Activated gamma-delta T cell treated with Interleukin-2 at 50 U/mL for 16 hours (primary cell): ENCODE measurements at regions not wholly inside any gene's neighbourhood (a gene's known extent, or its start where the extent isn't known, plus 50 kb on each side); places are given as distances from the start of the nearest gene placed in this dataset.

Experiments used
- DNase-seq: peaks from one replicate; pipeline ENCODE4 v3.0.0-alpha.2; 2020

GRCh38 chr14:34208532-34208931 is 253.5 kb downstream of the SPTSSA start:
- no peak for DNase-seq

GRCh38 chr14:34205799-34206198 is 254.9 kb upstream of the EGLN3 start:
- DNase-seq, result no peak

- DNase-seq, result no peak
Measured at GRCh38 chr14:34204774-34205173, 253.9 kb upstream of the EGLN3 start.

GRCh38 chr14:34203251-34203722 is 252.4 kb upstream of the EGLN3 start:
- no peak for DNase-seq

- no peak for DNase-seq
Measured at GRCh38 chr14:34201909-34202637, 251.2 kb upstream of the EGLN3 start.

- no peak for DNase-seq
Measured at GRCh38 chr14:34199585-34199984, 248.7 kb upstream of the EGLN3 start.

- DNase-seq, result no peak
Measured at GRCh38 chr14:34198096-34198495, 247.2 kb upstream of the EGLN3 start.

- no peak for DNase-seq
Measured at GRCh38 chr14:34195964-34196363, 245.1 kb upstream of the EGLN3 start.

GRCh38 chr14:34190717-34191116 is 239.8 kb upstream of the EGLN3 start:
- no peak for DNase-seq

GRCh38 chr14:34189866-34190265 is 239.0 kb upstream of the EGLN3 start:
- no peak for DNase-seq

GRCh38 chr14:34187519-34188044 is 236.7 kb upstream of the EGLN3 start:
- DNase-seq, result no peak

GRCh38 chr14:34187061-34187460 is 236.2 kb upstream of the EGLN3 start:
- no peak for DNase-seq

- DNase-seq, result no peak
Measured at GRCh38 chr14:34184126-34184525, 233.3 kb upstream of the EGLN3 start.

GRCh38 chr14:34183478-34183877 is 232.6 kb upstream of the EGLN3 start:
- no peak for DNase-seq

- DNase-seq, result no peak
Measured at GRCh38 chr14:34181338-34181737, 230.5 kb upstream of the EGLN3 start.

GRCh38 chr14:34180869-34181268 is 230.0 kb upstream of the EGLN3 start:
- DNase-seq, result no peak

- no peak for DNase-seq
Measured at GRCh38 chr14:34180434-34180833, 229.6 kb upstream of the EGLN3 start.

GRCh38 chr14:34179727-34180126 is 228.9 kb upstream of the EGLN3 start:
- DNase-seq, result no peak

GRCh38 chr14:34177466-34177865 is 226.6 kb upstream of the EGLN3 start:
- DNase-seq, result no peak

GRCh38 chr14:34175574-34175973 is 224.7 kb upstream of the EGLN3 start:
- DNase-seq, result no peak

- DNase-seq, result no peak
Measured at GRCh38 chr14:34174973-34175372, 224.1 kb upstream of the EGLN3 start.

- DNase-seq, result no peak
Measured at GRCh38 chr14:34173916-34174315, 223.0 kb upstream of the EGLN3 start.

GRCh38 chr14:34172550-34173368 is 221.9 kb upstream of the EGLN3 start:
- no peak for DNase-seq

- no peak for DNase-seq
Measured at GRCh38 chr14:34172173-34172451, 221.2 kb upstream of the EGLN3 start.
